GM19328 (cell line): ENCODE measurements at regions not wholly inside any gene's neighbourhood (a gene's known extent, or its start where the extent isn't known, plus 50 kb on each side); places are given as distances from the start of the nearest gene placed in this dataset.

Experiments used
- ATAC-seq: cut with Tn5 transposase; IDR thresholded peaks from one replicate; pipeline ENCODE4 v1.9.1; 2021; ENCODE audit warnings: mild to moderate bottlenecking, moderate library complexity; ENCODE audit not compliant: unreplicated experiment

DNA sequence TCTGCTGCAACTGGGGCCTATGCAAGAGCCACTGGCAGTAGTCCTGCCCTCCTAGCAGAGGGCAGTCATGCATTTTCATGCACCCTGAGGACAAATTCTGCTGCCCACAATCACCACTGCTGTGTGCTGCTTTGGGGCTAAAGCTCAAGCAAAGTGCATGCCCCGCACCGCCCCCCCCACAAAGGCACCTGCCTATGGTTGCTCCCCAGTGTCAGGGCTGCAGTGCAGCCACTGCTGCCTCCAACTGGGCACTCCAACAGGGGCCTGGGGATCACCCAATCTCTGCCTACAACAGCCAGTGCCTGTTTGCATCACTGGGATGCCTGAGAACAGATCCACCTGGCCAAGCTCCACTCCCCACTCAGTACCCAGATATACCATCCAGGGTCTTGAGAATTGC, 417.0 kb downstream of the HTR7 start:
- no peak for ATAC-seq

GRCh38 chr10:90443342-90443741, 414.5 kb downstream of the HTR7 start:
- ATAC-seq = no peak

DNA sequence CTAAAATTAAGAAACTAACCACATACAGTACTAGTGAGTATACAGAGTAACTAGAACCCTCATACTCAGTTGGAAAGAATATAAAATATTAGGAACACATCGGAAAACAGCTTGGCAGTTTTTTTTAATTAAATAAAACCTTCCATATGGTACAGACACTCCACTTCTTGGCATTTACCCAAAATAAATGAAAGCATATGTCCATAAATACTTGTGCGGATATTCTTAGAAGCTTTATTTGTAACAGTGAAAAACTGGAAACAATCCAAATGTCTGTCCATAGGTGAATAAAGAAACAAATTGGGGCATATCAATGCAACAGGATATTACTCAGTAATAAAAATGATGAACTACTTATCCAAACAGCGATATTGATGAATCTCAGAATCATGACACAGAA, 410.0 kb downstream of the HTR7 start:
- no peak for ATAC-seq

- ATAC-seq = no peak
Observed at GRCh38 chr10:90450797-90451196, 407.0 kb downstream of the HTR7 start.

GRCh38 chr10:90451283-90451682, 406.6 kb downstream of the HTR7 start:
- ATAC-seq = no peak

GRCh38 chr10:90458054-90458453, 399.8 kb downstream of the HTR7 start:
- no peak for ATAC-seq

- no peak for ATAC-seq
Observed at GRCh38 chr10:90458571-90458970, 399.3 kb downstream of the HTR7 start.

GRCh38 chr10:90461437-90462155, 396.2 kb downstream of the HTR7 start:
- ATAC-seq = no peak

DNA sequence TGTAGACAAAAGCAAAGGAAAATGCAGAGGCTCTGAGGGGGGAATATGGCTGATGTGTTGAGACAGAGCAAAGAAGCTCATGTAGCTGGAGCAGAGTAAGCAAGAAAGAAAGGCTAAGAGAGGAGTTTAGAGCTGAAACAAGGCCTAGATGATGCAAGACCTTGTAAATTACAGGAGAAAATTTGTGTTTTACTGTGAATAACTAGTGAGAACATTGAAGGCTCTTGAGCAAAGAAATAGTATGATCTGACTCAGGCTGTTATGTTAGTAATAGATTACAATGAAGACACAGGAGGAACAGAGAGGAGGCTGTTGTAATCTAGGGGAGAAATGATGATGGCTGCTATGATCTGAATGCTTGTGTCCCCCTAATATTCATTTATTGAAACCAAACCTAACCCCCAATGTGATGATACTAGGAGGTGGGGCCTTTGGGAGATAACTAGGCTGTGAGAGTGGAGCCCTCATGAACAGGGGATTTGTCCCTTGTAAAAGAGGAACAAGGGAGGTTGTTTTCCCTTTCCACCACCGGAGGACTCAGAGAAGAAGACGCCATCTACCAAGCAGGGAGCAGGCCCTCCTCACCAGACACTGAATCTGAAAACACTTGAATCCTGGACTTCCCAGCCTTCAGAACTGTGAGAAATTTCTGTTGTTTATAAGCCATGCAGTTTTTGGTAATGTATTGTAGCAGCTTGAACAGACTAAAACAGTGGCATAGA, 394.9 kb downstream of the HTR7 start:
- ATAC-seq = no peak

DNA sequence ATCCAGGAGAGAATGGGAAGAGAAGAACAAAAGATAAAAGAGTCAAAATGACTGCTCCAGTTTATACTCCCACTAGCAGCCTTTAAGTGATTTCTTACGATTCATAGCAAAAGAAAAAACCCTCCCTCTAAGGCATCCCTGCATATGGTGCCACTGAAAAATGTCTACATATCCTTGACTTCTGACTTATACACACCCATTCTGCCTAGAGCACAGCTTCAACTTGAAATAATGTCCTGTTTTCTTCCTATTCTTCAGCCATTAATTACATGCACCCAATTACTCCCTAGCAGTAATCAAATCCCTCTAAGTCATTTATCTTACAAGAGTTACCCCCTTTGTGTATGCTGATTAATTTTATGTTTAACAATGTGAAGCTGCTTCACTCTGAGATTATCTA, 393.5 kb downstream of the HTR7 start:
- ATAC-seq = no peak

DNA sequence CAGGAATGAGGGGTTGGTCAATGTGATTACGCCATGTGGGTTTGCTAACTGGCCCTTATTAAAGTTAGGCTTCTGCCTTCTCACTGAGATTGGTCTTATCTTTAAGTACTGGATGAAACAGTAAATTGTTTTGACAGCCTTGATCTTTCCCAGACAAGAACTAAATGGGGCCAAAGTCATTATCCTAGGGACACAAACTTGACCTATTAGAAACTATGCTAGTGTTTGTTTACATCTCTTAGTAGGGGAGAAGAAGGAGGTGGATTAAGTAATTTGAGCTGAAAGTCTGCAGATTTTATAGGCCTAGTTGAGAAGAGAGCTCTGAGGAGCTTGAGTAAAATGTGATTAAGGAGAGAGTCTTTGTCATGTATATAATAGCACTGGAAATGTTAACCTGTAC, 386.9 kb downstream of the HTR7 start:
- no peak for ATAC-seq

DNA sequence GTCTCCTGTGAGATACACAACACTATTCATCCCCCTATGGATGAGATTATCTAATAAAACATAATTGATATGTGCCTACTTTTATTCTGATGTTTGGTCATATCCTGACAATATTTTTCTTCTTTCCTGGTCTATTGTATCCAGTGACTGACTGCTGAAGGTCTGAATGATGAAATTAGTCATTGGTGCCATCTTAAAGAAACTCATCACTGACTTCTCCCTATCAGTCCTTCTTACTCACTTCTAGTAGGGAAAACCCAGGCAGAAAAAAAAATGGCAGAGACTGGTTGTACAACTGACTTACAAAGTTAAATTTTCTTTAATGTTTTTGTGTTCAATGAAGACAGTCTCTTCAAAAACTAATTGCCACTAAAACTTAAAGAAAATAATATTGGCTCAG, 377.4 kb downstream of the HTR7 start:
- ATAC-seq = no peak

GRCh38 chr10:90481326-90481923, 376.4 kb downstream of the HTR7 start:
- no peak for ATAC-seq

DNA sequence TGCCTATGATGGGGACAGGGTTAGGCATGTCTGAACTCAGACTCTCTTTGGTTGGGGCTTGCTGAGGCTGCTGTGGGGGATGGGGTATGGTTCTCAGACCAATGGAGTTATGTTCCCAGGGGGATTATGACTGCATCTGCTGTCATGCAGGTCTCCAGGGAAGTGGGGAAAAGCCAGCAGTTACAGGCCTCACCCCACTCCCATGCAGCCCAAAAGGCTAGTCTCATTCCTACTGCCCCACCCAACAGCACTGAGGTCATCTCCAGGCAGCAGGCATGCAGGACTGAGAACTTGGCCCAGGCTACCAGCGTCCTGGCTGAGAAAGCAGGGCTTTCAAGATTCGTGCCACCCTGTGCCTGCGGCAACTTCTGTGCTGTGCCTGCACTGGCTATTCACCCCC, 373.3 kb downstream of the HTR7 start:
- no peak for ATAC-seq

DNA sequence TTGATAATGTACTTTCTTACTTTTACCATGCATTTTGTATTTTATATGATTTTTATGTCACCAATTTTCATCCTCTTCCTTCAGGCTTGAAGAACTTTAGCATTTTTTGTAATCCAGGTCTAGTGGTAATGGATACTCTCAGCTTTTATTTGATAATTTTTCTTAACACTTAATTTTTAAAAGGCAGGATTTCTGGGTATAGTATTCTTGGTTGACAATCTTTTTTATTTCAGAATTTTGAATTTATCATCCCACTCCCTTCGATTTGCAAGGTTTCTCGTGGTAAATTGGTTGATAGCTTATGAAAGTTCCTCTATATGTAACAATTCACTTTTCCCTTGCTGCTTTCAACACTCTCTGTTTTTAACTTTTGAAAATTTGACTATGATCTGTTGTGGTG, 363.7 kb downstream of the HTR7 start:
- no peak for ATAC-seq

DNA sequence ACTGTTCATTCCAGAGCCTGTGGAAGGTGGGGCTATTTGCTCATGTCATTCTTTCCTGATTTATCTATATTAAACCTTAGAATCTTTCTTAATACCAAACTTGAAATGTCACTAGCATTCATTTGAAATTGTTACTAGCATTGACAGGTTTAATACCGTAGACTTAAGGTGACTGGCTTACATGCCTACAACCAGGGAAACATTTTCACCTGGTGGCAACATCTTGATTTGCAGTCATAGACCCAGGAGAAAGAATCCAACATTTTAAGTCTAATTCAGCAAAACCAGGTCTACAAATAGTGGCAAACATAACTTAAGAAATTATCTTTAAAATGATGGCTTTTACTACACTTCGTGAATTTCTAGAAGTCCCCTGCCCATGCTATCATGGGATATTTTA, 353.7 kb downstream of the HTR7 start:
- ATAC-seq = no peak

GRCh38 chr10:90526721-90527120, 331.1 kb downstream of the HTR7 start:
- no peak for ATAC-seq

GRCh38 chr10:90530521-90530920, 327.3 kb downstream of the HTR7 start:
- ATAC-seq = no peak

DNA sequence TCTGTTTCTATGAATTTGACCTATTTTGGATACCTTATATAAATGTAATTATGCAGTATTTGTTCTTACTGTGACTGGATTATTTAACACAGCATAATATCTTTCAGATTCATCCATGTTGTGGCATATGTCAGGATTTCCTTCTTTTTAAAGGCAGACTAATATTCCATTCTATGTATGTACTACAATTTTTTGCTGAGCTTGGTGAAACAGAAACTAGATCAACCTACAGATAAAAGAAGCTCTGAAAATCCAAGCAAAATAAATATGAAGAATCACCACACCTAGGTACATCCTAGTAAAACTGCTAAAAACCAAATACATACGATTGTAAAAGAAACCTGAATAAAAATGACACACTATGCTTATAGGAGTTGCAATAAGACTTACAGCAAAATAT, 300.5 kb downstream of the HTR7 start:
- no peak for ATAC-seq

DNA sequence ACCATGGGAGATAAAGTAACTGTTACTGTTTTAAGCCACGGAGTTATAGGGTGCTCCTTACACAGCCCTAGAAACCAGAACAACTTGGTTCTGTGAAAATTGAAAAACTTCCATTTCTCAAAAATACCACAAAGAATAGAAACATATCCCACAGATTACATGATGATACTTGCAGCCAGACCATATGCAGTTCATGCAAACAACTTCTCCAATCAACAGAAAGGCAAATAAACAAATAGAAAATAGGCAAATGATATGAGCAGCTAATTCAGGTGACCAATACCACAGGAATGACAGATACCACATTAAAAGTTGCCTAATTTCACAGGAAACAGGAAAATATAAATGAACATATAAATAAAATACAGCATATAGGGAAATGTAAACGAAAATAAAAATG, 297.5 kb downstream of the HTR7 start:
- no peak for ATAC-seq

DNA sequence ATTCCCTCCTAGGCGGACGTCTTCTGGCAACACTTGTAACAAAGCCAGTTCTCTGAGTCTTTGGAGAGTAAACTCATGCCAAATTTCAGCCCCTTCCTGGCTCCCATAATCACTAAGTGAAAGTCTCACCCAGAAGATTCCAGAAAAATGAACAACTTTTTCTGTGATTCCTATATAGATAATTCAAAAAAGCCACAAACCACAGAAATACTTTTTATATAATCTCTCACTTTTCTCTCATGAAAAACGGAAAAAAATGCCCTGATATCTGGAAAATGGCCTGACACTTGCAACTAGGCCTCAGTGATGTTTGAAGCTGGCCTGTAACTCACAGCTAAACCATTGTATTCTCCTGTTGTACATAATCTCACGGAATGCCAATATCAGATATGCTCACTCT, 296.2 kb downstream of the HTR7 start:
- ATAC-seq = no peak
